SK-N-MC (cell line): ENCODE measurements at regions not wholly inside any gene's neighbourhood (a gene's known extent, or its start where the extent isn't known, plus 50 kb on each side); places are given as distances from the start of the nearest gene placed in this dataset.

Experiments used
- EZH2 ChIP-seq: fragments of 200-600 bp; sonication (generic); IDR thresholded peaks from one replicate; pipeline ENCODE4 v1.6.1; 2017; ENCODE audit warnings: antibody characterized with exemption
- POLR2AphosphoS5 ChIP-seq: IDR thresholded peaks from 2 replicates; pipeline ENCODE4 v1.6.1; 2012; ENCODE audit warnings: mild to moderate bottlenecking, low read depth, low read length, borderline replicate concordance

GRCh38 chr10:120987359-120987758, 136.2 kb downstream of the WDR11 start:
- no peak for TF ChIP-seq POLR2AphosphoS5
- no peak for TF ChIP-seq EZH2
